Osteocyte (in vitro differentiated cells): ENCODE measurements at regions not wholly inside any gene's neighbourhood (a gene's known extent, or its start where the extent isn't known, plus 50 kb on each side); places are given as distances from the start of the nearest gene placed in this dataset.

Experiments used
- DNase-seq: peaks from one replicate; pipeline ENCODE4 v3.0.0; 2021; ENCODE audit warnings: mixed read lengths; ENCODE audit not compliant: unreplicated experiment; ENCODE audit errors: extremely low spot score
- H3K27ac Mint-ChIP-seq: one replicate; pipeline ENCODE4 v1.8.0; 2021; ENCODE audit warnings: mild to moderate bottlenecking, mixed read lengths; ENCODE audit not compliant: unreplicated experiment
- H3K27me3 Mint-ChIP-seq: one replicate; pipeline ENCODE4 v1.8.0; 2021; ENCODE audit warnings: mixed read lengths; ENCODE audit not compliant: unreplicated experiment
- H3K36me3 Mint-ChIP-seq: one replicate; pipeline ENCODE4 v1.8.0; 2021; ENCODE audit warnings: mixed read lengths; ENCODE audit not compliant: unreplicated experiment
- H3K4me1 Mint-ChIP-seq: one replicate; pipeline ENCODE4 v1.8.0; 2021; ENCODE audit warnings: mixed read lengths; ENCODE audit not compliant: unreplicated experiment
- H3K4me3 Mint-ChIP-seq: one replicate; pipeline ENCODE4 v1.8.0; 2021; ENCODE audit warnings: mild to moderate bottlenecking, moderate library complexity, mixed read lengths; ENCODE audit not compliant: unreplicated experiment
- H3K9me3 Mint-ChIP-seq: one replicate; pipeline ENCODE4 v1.8.0; 2021; ENCODE audit warnings: mixed read lengths; ENCODE audit not compliant: unreplicated experiment
- TF ChIP-seq, protein P1 (sequence below): fragments of 200-600 bp; sonication (generic); IDR thresholded peaks from 2 replicates; pipeline ENCODE4 v1.5.0; 2021; ENCODE audit warnings: antibody characterized with exemption, mild to moderate bottlenecking, moderate library complexity

DNA sequence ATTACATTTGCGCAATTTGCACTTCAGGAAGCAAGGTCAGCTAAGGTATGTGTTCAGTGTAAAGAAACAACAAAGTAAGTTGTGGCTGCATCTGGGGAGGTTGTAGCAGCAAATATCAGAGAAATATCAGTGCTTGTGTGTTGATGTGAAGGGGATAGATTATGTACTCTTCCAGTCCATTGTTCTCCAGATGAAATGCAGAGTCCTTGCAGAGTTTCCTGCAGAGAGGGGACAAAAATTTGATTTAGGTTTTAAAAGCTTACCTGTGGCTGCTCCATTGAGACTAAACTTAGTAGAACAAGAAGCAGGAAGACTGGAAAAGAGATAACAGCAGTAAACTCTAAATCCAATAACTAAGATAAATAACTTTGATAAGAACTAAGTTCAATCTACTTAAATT lies 952.2 kb downstream of the CDH18 start:
- TF ChIP-seq, protein P1, sequence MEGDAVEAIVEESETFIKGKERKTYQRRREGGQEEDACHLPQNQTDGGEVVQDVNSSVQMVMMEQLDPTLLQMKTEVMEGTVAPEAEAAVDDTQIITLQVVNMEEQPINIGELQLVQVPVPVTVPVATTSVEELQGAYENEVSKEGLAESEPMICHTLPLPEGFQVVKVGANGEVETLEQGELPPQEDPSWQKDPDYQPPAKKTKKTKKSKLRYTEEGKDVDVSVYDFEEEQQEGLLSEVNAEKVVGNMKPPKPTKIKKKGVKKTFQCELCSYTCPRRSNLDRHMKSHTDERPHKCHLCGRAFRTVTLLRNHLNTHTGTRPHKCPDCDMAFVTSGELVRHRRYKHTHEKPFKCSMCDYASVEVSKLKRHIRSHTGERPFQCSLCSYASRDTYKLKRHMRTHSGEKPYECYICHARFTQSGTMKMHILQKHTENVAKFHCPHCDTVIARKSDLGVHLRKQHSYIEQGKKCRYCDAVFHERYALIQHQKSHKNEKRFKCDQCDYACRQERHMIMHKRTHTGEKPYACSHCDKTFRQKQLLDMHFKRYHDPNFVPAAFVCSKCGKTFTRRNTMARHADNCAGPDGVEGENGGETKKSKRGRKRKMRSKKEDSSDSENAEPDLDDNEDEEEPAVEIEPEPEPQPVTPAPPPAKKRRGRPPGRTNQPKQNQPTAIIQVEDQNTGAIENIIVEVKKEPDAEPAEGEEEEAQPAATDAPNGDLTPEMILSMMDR, result no peak
- no peaks in the 10 kb centered on the region for H3K27me3 Mint-ChIP-seq
- DNase-seq, result no peak
- H3K27ac Mint-ChIP-seq, result no peak overlapping the region
- H3K4me1 Mint-ChIP-seq, result no peaks in the 10 kb centered on the region
- no peaks in the 10 kb centered on the region for H3K36me3 Mint-ChIP-seq
- peaks cover under 1% of the 10 kb centered on the region for H3K9me3 Mint-ChIP-seq
- H3K4me3 Mint-ChIP-seq, result no peak overlapping the region

DNA sequence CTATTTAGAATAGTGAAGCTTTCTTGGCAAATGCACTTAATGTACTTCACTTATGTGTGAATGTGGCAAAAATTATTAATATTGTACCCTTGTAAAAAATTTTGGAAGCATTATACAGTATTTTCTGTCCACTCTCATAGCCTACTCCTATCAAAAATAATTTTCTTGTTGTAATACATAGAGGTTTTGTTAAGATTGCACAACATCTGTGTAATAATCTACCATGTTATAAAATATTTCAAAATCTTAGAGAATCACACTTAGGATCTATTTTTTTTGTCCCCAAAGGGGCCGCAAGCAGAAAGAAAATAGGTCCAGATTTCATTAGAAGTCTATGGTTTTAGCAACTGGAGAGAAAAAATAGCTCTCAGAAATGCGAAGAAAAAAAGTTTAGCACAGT lies 945.9 kb downstream of the CDH18 start:
- no peaks in the 10 kb centered on the region for H3K4me1 Mint-ChIP-seq

DNA sequence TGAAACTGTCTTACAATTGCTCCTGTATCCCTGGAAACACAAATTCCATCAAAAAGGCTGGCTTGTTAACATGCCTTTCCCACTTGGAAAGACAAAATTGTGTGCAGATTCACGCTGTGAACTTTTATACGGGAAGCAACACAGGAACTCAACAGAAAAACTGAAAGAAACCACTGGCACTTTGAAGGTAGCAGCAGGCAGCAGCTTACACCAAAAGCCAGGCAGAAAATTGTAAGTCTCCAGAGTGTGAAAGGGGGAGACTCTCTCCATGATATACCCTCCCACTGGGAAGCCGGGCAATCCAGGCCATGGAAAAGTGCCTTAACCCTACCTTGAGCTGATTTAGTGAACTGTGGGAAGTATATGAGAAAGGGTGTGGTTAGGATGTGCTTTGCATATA lies 943.7 kb downstream of the CDH18 start:
- Mint-ChIP-seq H3K36me3 (no peaks in the 10 kb centered on the region), H3K27me3 (no peaks in the 10 kb centered on the region), H3K4me3 (no peak overlapping the region), H3K27ac (no peak overlapping the region), H3K4me1 (no peaks in the 10 kb centered on the region), H3K9me3 (peaks cover 3% of the 10 kb centered on the region)
- TF ChIP-seq, protein P1, result no peak
- DNase-seq, result no peak

More for the DNA sequence above, 945.9 kb downstream of the CDH18 start:
- DNase-seq, result no peak
- H3K36me3 Mint-ChIP-seq, result no peaks in the 10 kb centered on the region
- no peaks in the 10 kb centered on the region for H3K27me3 Mint-ChIP-seq
- H3K27ac Mint-ChIP-seq, result no peak overlapping the region
- peaks cover 3% of the 10 kb centered on the region for H3K9me3 Mint-ChIP-seq
- TF ChIP-seq, protein P1, result no peak
- no peak overlapping the region for H3K4me3 Mint-ChIP-seq

DNA sequence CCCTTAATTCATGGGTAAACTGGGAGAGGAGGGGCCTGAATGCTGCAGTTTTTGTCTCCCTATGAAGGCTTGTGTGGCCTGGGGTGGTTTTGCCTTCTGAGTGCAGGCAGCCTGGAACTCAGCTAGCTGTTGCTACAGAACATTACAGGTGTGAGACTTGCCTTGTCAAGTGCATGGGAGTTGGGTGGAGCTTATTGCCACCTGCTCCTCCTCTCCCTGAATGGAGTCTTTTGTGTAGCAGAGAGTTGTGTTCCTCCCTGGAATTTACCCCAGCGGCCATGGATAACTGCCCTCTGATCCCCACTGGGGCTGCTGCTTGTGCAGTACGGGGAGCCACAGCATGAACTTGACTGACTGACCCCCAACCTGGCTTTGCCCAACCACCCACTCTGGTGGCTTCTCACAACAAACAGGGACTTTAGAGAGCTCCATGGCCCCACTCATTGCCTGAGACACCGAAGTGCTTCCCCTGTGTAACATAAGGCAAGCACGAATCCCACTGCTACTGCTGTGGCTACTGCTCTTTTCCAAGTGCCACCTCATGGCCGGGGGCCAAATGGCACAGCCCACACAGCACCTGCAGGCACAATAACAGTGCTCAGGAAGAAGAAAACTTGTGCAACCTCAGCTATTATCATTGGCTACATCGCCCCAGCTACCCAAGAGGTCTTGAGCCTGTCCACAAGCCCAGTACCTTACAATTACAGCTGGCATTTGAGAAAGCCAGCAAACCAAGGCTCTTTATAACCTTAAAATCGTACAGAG lies 942.9 kb downstream of the CDH18 start:
- TF ChIP-seq, protein P1, result no peak
- Mint-ChIP-seq H3K27me3 (no peaks in the 10 kb centered on the region), H3K4me1 (no peaks in the 10 kb centered on the region), H3K27ac (no peak overlapping the region), H3K36me3 (no peaks in the 10 kb centered on the region), H3K9me3 (peaks cover 3% of the 10 kb centered on the region), H3K4me3 (no peak overlapping the region)
- DNase-seq, result no peak

DNA sequence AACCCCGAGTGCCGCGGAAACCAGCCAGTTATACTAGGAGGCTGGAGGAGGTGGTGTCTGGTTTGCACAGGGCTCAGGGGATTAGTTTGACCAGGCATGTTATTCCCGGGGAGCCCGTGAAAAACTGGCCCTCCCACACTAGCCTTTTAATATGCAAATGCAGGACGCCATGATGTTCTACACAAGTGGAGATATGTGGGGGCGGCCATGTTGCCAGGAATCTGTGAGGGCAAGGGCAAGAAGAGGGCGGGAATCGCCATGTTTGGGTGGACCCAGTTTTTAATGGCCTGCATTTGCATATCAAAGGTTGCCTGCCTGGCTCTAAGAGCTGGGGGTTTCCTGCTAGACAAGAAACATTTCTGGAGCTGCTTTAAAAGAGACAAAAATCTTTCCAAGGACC lies 940.7 kb downstream of the CDH18 start:
- Mint-ChIP-seq H3K36me3 (no peaks in the 10 kb centered on the region), H3K27me3 (no peaks in the 10 kb centered on the region)
- TF ChIP-seq, protein P1, result no peak

More for the DNA sequence above, 940.7 kb downstream of the CDH18 start:
- no peak overlapping the region for H3K4me3 Mint-ChIP-seq
- DNase-seq, result no peak
- no peaks in the 10 kb centered on the region for H3K4me1 Mint-ChIP-seq
- H3K9me3 Mint-ChIP-seq, result peaks cover 3% of the 10 kb centered on the region
- no peak overlapping the region for H3K27ac Mint-ChIP-seq
